ENCODE measurements at regions not wholly inside any gene's neighbourhood (a gene's known extent, or its start where the extent isn't known, plus 50 kb on each side); places are given as distances from the start of the nearest gene placed in this dataset.

DNA sequence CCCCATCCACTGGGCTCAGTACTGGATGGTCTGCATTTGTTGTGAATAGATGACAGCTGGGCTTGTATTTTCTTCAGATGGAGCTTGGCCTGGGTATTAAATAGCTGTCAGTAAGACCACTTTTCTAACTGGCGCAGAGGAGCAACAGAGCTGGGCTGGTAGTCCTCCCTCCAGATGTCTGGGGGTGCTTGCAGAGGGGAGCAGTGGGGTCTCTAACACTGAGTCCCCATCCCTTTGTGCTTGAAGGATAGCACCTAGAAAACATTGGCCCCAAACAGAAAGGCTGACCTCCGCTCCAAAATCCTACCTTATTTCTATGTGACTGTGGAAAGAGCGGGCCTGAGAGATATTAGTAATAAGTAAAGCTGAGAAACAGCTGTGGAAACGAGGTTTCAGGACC lies 131.6 kb upstream of the E2F8 start:
- TF ChIP-seq POLR2A (IDR thresholded peaks at IDR 0.05), result no peak
- TF ChIP-seq, protein P1, sequence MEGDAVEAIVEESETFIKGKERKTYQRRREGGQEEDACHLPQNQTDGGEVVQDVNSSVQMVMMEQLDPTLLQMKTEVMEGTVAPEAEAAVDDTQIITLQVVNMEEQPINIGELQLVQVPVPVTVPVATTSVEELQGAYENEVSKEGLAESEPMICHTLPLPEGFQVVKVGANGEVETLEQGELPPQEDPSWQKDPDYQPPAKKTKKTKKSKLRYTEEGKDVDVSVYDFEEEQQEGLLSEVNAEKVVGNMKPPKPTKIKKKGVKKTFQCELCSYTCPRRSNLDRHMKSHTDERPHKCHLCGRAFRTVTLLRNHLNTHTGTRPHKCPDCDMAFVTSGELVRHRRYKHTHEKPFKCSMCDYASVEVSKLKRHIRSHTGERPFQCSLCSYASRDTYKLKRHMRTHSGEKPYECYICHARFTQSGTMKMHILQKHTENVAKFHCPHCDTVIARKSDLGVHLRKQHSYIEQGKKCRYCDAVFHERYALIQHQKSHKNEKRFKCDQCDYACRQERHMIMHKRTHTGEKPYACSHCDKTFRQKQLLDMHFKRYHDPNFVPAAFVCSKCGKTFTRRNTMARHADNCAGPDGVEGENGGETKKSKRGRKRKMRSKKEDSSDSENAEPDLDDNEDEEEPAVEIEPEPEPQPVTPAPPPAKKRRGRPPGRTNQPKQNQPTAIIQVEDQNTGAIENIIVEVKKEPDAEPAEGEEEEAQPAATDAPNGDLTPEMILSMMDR (IDR thresholded peaks at IDR 0.05), result no peak

Measured in adrenal gland (tissue), 5 donors.